ENCODE measurements at regions not wholly inside any gene's neighbourhood (a gene's known extent, or its start where the extent isn't known, plus 50 kb on each side); places are given as distances from the start of the nearest gene placed in this dataset.

GRCh38 chr3:106688464-106688863 is 688.8 kb upstream of the CCDC54 start:
- Histone ChIP-seq H3K4me2 (no peak overlapping the region), H4K20me1 (ENCODE audit: low read depth) (no peaks in the 10 kb centered on the region), H3K27ac (no peak overlapping the region), H3F3A (ENCODE audit: low read depth) (no peaks in the 10 kb centered on the region), H3K4me1 (peaks cover 10% of the 10 kb centered on the region), H2AFZ (replicated peaks) (no peak overlapping the region), H3K4me3 (no peak overlapping the region), H3K9ac (no peak overlapping the region), H3K79me2 (ENCODE audit: low read depth) (no peaks in the 10 kb centered on the region), H3K36me3 (no peaks in the 10 kb centered on the region), H3K27me3 (no peaks in the 10 kb centered on the region), H3K9me3 (ENCODE audit: low read depth) (no peaks in the 10 kb centered on the region)
- DNase-seq (ENCODE audit: low spot score), result peak; percentile 10
- no peak overlapping the region for H3K27ac Mint-ChIP-seq
- no peaks in the 10 kb centered on the region for H3K27me3 Mint-ChIP-seq (ENCODE audit: insufficient read depth, low read depth)
- H3K4me3 Mint-ChIP-seq, result no peak overlapping the region
- H3K9me3 Mint-ChIP-seq, result no peaks in the 10 kb centered on the region
- no peaks in the 10 kb centered on the region for H3K36me3 Mint-ChIP-seq
- H3K4me1 Mint-ChIP-seq, result no peaks in the 10 kb centered on the region
- TF ChIP-seq CTCF (IDR thresholded peaks at IDR 0.05) (no peak), EZH2phosphoT487 (IDR thresholded peaks at IDR 0.05) (no peak), EZH2 (IDR thresholded peaks at IDR 0.05) (no peak)

- Histone ChIP-seq H3K9me3 (ENCODE audit: low read depth) (no peaks in the 10 kb centered on the region), H3K27ac (no peak overlapping the region), H3K36me3 (no peaks in the 10 kb centered on the region), H3K9ac (no peak overlapping the region), H3K4me1 (peaks cover 10% of the 10 kb centered on the region), H3F3A (ENCODE audit: low read depth) (no peaks in the 10 kb centered on the region), H2AFZ (replicated peaks) (no peak overlapping the region), H3K79me2 (ENCODE audit: low read depth) (no peaks in the 10 kb centered on the region), H3K4me2 (no peak overlapping the region), H3K4me3 (no peak overlapping the region), H3K27me3 (no peaks in the 10 kb centered on the region), H4K20me1 (ENCODE audit: low read depth) (no peaks in the 10 kb centered on the region)
- Mint-ChIP-seq H3K4me1 (no peaks in the 10 kb centered on the region), H3K27ac (no peak overlapping the region), H3K9me3 (no peaks in the 10 kb centered on the region), H3K4me3 (no peak overlapping the region), H3K36me3 (no peaks in the 10 kb centered on the region), H3K27me3 (ENCODE audit: insufficient read depth, low read depth) (no peaks in the 10 kb centered on the region)
- no peak for DNase-seq (ENCODE audit: low spot score)
- no peak for TF ChIP-seq CTCF (IDR thresholded peaks at IDR 0.05)
- TF ChIP-seq EZH2 (IDR thresholded peaks at IDR 0.05), result no peak
- no peak for TF ChIP-seq EZH2phosphoT487 (IDR thresholded peaks at IDR 0.05)
These were observed 685.8 kb upstream of the CCDC54 start for GRCh38 chr3:106691476-106691875.

- H3K9me3 Mint-ChIP-seq, result no peaks in the 10 kb centered on the region
- H3K36me3 Mint-ChIP-seq, result no peaks in the 10 kb centered on the region
- Histone ChIP-seq H2AFZ (replicated peaks) (no peak overlapping the region), H3K9ac (no peak overlapping the region), H3K27ac (no peak overlapping the region), H3K9me3 (ENCODE audit: low read depth) (no peaks in the 10 kb centered on the region), H3F3A (ENCODE audit: low read depth) (no peaks in the 10 kb centered on the region), H4K20me1 (ENCODE audit: low read depth) (no peaks in the 10 kb centered on the region), H3K36me3 (no peaks in the 10 kb centered on the region), H3K27me3 (no peaks in the 10 kb centered on the region), H3K4me2 (no peak overlapping the region), H3K4me3 (no peak overlapping the region), H3K4me1 (peaks cover 10% of the 10 kb centered on the region), H3K79me2 (ENCODE audit: low read depth) (no peaks in the 10 kb centered on the region)
- H3K4me3 Mint-ChIP-seq, result no peak overlapping the region
- no peak for DNase-seq (ENCODE audit: low spot score)
- no peak overlapping the region for H3K27ac Mint-ChIP-seq
- H3K27me3 Mint-ChIP-seq (ENCODE audit: insufficient read depth, low read depth), result no peaks in the 10 kb centered on the region
- no peak for TF ChIP-seq EZH2phosphoT487 (IDR thresholded peaks at IDR 0.05)
- no peak for TF ChIP-seq CTCF (IDR thresholded peaks at IDR 0.05)
- no peak for TF ChIP-seq EZH2 (IDR thresholded peaks at IDR 0.05)
- no peaks in the 10 kb centered on the region for H3K4me1 Mint-ChIP-seq
These were observed 684.6 kb upstream of the CCDC54 start for GRCh38 chr3:106692624-106693023.

All from neural progenitor cell (in vitro differentiated cells).